ENCODE measurements at regions not wholly inside any gene's neighbourhood (a gene's known extent, or its start where the extent isn't known, plus 50 kb on each side); places are given as distances from the start of the nearest gene placed in this dataset.

DNA sequence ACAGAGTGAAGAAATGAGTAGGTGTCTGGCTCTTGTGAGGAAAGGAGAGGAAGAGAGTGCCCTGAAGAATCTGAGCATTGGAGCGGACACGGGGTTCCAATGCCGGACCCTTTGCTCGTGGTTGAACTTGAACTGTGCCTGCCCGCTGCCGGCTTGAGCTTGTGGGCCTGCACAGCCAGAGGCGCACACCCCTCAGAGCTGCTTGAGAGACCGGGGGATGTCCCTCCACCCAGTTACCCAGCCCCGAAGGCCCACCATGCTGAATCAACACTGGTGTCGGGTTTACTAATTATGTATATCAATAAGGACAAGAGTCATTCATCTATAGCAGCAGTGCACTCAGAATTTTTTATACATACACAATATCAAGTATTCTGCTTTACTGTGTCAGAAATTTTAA is 218.3 kb upstream of the CST7 start:
- no peaks in the 10 kb centered on the region for H3K9me3 ChIP-seq (ENCODE audit: control insufficient read depth, insufficient read depth, low read length)
- no peak for DNase-seq (ENCODE audit: low read depth, low spot score)
- H3K27ac ChIP-seq (ENCODE audit: low read length), result no peak overlapping the region
- no peak overlapping the region for H3K4me3 ChIP-seq (ENCODE audit: low read length)
- H3K36me3 ChIP-seq (ENCODE audit: control insufficient read depth, insufficient read depth, low read length), result no peaks in the 10 kb centered on the region
- no CpG with 5 or more reads among the region's 10 CpGs for WGBS (ENCODE audit: insufficient coverage, insufficient read length)
- no peaks in the 10 kb centered on the region; the same call in 1 of the 2 replicates for H3K27me3 ChIP-seq (ENCODE audit: control insufficient read depth, insufficient read depth, low read length)
- H3K4me1 ChIP-seq (ENCODE audit: control insufficient read depth, insufficient read depth, low read length), result peaks cover 2% of the 10 kb centered on the region; the same call in 1 of the 2 replicates

DNA sequence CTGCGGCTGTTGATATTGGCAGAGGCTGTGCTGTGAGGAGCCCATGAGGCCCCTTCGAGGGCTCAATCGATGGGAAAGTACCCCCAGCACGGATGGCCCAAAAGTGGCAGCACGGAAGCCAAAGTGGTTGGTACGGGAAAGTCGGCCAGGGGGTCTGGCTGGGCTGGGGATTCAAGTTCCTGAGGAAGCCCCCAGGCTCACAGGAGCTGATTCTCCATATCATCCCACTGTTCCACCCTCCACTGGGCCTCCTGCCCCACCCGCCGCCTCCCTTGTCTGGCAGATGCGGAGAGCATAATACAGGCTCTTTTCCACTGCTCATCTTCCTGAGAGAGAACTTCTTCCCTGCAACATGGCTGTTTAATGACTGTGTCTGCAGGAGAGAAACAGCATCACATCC is 217.8 kb upstream of the CST7 start:
- no CpG with 5 or more reads among the region's 10 CpGs for WGBS (ENCODE audit: insufficient coverage, insufficient read length)
- H3K4me3 ChIP-seq (ENCODE audit: low read length), result no peak overlapping the region
- DNase-seq (ENCODE audit: low read depth, low spot score), result no peak
- no peaks in the 10 kb centered on the region for H3K9me3 ChIP-seq (ENCODE audit: control insufficient read depth, insufficient read depth, low read length)
- H3K4me1 ChIP-seq (ENCODE audit: control insufficient read depth, insufficient read depth, low read length), result peaks cover 2% of the 10 kb centered on the region; the same call in 1 of the 2 replicates
- H3K27ac ChIP-seq (ENCODE audit: low read length), result no peak overlapping the region
- H3K36me3 ChIP-seq (ENCODE audit: control insufficient read depth, insufficient read depth, low read length), result no peaks in the 10 kb centered on the region
- no peaks in the 10 kb centered on the region; the same call in 1 of the 2 replicates for H3K27me3 ChIP-seq (ENCODE audit: control insufficient read depth, insufficient read depth, low read length)

DNA sequence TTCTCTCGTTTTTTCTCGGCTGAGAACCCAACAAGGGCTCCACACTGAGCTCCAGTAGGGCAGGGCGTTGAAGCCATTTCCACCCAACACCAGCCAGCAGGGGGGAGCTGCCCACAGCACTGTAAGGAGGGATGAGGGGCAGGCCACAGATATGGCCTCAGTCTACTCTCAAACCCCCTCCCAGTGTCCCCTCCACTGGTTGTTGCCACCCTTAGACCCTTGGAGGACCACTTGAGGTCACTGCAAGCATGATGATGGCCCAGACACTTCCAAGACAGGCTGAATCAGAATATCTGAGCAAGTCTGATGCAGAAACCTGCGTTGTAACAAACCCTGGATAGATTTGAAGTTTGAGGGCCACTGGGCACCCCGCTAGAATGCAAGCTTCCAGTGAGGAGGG is 217.0 kb upstream of the CST7 start:
- H3K4me1 ChIP-seq (ENCODE audit: control insufficient read depth, insufficient read depth, low read length), result peaks cover 2% of the 10 kb centered on the region; the same call in 1 of the 2 replicates
- no peak overlapping the region for H3K27ac ChIP-seq (ENCODE audit: low read length)
- no peak for DNase-seq (ENCODE audit: low read depth, low spot score)
- H3K4me3 ChIP-seq (ENCODE audit: low read length), result no peak overlapping the region
- H3K9me3 ChIP-seq (ENCODE audit: control insufficient read depth, insufficient read depth, low read length), result no peaks in the 10 kb centered on the region
- H3K27me3 ChIP-seq (ENCODE audit: control insufficient read depth, insufficient read depth, low read length), result no peaks in the 10 kb centered on the region; the same call in 1 of the 2 replicates
- no peaks in the 10 kb centered on the region for H3K36me3 ChIP-seq (ENCODE audit: control insufficient read depth, insufficient read depth, low read length)
- WGBS (ENCODE audit: insufficient coverage, insufficient read length), result no CpG with 5 or more reads among the region's 5 CpGs

DNA sequence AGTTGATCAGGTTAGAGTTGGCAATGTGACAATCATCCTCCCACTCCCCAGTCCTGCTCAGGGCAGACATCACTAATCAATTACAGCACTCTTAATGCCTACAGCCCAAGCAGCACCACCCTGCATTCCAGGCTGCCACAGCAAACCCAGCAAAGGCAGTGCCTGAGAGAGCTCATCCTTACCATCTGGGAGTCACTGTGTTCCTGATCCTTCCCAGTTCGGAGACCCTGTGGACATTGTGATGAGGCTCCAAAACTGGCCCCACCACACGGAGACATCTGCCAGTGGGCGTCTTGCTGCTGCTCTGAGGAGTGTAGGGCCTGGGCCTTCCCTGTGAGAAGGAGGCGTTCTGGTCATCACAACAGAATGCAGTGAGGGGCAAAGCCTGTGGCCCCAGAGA is 216.5 kb upstream of the CST7 start:
- no peaks in the 10 kb centered on the region for H3K9me3 ChIP-seq (ENCODE audit: control insufficient read depth, insufficient read depth, low read length)
- H3K36me3 ChIP-seq (ENCODE audit: control insufficient read depth, insufficient read depth, low read length), result no peaks in the 10 kb centered on the region
- DNase-seq (ENCODE audit: low read depth, low spot score), result no peak
- H3K27me3 ChIP-seq (ENCODE audit: control insufficient read depth, insufficient read depth, low read length), result no peaks in the 10 kb centered on the region; the same call in 1 of the 2 replicates
- H3K4me3 ChIP-seq (ENCODE audit: low read length), result no peak overlapping the region
- WGBS (ENCODE audit: insufficient coverage, insufficient read length), result no CpG with 5 or more reads among the region's 4 CpGs
- no peak overlapping the region for H3K27ac ChIP-seq (ENCODE audit: low read length)
- peaks cover 2% of the 10 kb centered on the region; the same call in 1 of the 2 replicates for H3K4me1 ChIP-seq (ENCODE audit: control insufficient read depth, insufficient read depth, low read length)

DNA sequence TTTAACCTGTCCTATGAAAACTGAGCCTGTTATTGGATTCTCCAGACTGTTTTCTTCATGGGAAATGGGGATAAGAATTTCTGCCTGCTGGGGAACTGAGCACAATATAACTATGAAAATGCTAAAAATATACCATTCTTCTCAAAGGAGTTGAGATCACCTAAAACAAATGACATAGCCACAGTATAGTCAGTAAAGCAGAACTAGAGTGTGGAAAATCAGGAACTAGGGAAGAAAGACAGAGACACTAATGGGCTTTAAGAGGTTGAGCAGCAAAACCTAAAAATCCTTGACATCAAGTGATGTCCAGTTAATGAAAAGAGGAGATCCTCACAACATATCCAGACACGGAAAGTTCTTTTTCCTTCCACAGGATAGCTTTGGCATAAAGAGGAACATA is 215.7 kb upstream of the CST7 start:
- Histone ChIP-seq H3K36me3 (ENCODE audit: control insufficient read depth, insufficient read depth, low read length) (no peaks in the 10 kb centered on the region), H3K9me3 (ENCODE audit: control insufficient read depth, insufficient read depth, low read length) (no peaks in the 10 kb centered on the region), H3K4me3 (ENCODE audit: low read length) (no peak overlapping the region), H3K27ac (ENCODE audit: low read length) (no peak overlapping the region), H3K27me3 (ENCODE audit: control insufficient read depth, insufficient read depth, low read length) (no peaks in the 10 kb centered on the region; the same call in 1 of the 2 replicates), H3K4me1 (ENCODE audit: control insufficient read depth, insufficient read depth, low read length) (peaks cover 2% of the 10 kb centered on the region)
- no peak for DNase-seq (ENCODE audit: low read depth, low spot score)
- WGBS (ENCODE audit: insufficient coverage, insufficient read length), result no CpG with 5 or more reads among the region's 1 CpG

DNA sequence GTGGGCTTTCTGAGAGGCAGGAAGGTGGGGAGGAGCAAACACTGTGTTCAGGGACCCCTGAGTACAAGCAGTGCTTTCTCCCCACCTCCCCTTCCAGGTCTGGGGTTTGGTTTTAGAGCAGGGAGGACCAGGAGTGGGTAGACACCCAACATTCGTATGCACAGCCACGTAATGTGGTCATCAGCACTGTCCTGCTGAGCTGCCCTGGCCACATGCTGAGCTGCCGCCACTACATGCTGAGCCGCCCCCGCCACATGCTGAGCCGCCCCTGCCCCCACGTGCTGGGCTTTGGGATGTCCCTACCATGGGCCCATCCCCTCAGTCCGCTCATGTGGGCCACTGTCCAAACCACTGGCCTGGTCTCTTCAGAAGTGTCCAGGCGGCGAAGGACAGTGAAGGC is 214.9 kb upstream of the CST7 start:
- Histone ChIP-seq H3K27ac (ENCODE audit: low read length) (no peak overlapping the region), H3K27me3 (ENCODE audit: control insufficient read depth, insufficient read depth, low read length) (no peaks in the 10 kb centered on the region; the same call in 1 of the 2 replicates), H3K4me1 (ENCODE audit: control insufficient read depth, insufficient read depth, low read length) (peaks cover 2% of the 10 kb centered on the region), H3K9me3 (ENCODE audit: control insufficient read depth, insufficient read depth, low read length) (no peaks in the 10 kb centered on the region), H3K36me3 (ENCODE audit: control insufficient read depth, insufficient read depth, low read length) (no peaks in the 10 kb centered on the region), H3K4me3 (ENCODE audit: low read length) (no peak overlapping the region)
- no peak for DNase-seq (ENCODE audit: low read depth, low spot score)
- no CpG with 5 or more reads among the region's 10 CpGs for WGBS (ENCODE audit: insufficient coverage, insufficient read length)

DNA sequence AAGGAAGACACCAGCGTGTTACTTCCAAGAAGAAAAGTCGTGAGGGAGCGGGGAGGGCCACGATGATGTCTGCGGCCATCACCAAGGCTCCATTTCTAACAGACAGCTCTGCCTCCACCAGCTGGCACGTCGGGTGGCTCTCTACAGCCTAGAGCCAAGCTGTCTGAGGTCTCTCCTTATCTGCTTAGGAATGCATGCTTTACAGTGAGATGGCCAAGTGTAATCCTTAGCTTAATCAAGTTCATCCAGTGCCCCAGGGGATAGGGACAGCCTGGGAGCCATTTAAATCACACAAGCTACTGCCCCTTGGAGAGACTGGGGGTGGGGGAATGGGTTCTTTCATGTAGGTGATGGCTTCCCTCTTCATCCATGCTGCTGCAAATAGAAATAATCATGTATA is 213.8 kb upstream of the CST7 start:
- Histone ChIP-seq H3K4me1 (ENCODE audit: control insufficient read depth, insufficient read depth, low read length) (peaks cover 2% of the 10 kb centered on the region), H3K4me3 (ENCODE audit: low read length) (no peak overlapping the region), H3K9me3 (ENCODE audit: control insufficient read depth, insufficient read depth, low read length) (no peaks in the 10 kb centered on the region), H3K27ac (ENCODE audit: low read length) (no peak overlapping the region), H3K27me3 (ENCODE audit: control insufficient read depth, insufficient read depth, low read length) (no peaks in the 10 kb centered on the region; the same call in 1 of the 2 replicates), H3K36me3 (ENCODE audit: control insufficient read depth, insufficient read depth, low read length) (no peaks in the 10 kb centered on the region)
- no CpG with 5 or more reads among the region's 7 CpGs for WGBS (ENCODE audit: insufficient coverage, insufficient read length)
- DNase-seq (ENCODE audit: low read depth, low spot score), result no peak

DNA sequence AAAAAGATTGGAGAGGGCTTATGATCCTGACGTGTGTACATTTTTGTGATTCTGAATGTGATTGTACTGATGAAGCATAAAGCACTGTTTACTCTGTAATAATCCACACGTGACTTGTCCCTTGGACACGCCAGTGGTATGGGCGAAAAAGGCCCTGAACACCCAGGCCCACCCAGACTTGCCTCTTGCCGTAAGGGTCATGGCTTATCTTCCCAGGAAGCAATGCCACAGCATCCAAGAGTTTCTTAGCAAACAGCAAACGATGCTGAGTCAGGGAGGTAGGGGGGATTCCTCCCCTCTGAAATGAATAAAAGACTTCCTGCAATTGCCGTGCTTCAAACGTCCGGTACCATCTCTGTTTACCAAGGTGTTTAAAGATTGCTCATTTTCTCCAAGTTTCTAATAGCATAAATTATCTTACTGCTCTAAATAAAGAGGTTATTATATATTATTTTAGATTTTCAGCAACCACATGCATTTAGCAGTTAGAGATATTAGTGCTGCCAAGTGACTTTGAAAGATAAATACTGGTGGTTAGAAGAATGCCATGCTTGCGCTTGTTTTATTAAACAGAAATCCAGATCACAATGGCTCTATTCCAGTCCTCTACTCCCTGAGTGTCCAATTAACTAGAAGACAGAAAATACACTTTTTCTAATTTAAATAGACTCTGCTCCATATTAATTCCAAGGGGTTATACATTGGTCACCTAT is 212.8 kb upstream of the CST7 start:
- no peaks in the 10 kb centered on the region for H3K36me3 ChIP-seq (ENCODE audit: control insufficient read depth, insufficient read depth, low read length)
- H3K9me3 ChIP-seq (ENCODE audit: control insufficient read depth, insufficient read depth, low read length), result no peaks in the 10 kb centered on the region
- H3K4me3 ChIP-seq (ENCODE audit: low read length), result no peak overlapping the region
- no peaks in the 10 kb centered on the region; the same call in 1 of the 2 replicates for H3K27me3 ChIP-seq (ENCODE audit: control insufficient read depth, insufficient read depth, low read length)
- WGBS (ENCODE audit: insufficient coverage, insufficient read length), result no CpG with 5 or more reads among the region's 10 CpGs
- H3K27ac ChIP-seq (ENCODE audit: low read length), result no peak overlapping the region
- no peak for DNase-seq (ENCODE audit: low read depth, low spot score)
- H3K4me1 ChIP-seq (ENCODE audit: control insufficient read depth, insufficient read depth, low read length), result peaks cover 2% of the 10 kb centered on the region

DNA sequence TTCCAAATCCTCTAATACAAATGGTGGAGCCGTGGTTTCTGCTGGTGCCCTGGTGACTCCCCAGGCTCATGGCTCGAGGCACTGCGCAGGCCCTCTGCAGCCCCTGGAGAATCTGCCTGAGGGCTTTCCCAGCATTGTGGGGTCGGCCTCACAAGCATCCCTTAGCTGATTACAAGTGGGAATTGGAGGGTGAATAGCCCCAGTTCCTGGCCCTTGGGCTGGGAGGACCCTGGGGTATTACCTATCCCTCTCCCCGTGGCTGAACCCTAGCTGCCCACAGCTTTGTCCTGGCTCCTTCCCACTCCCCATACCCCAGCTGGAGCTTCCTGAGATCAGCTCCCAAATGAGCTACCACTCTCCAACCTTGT is 212.2 kb upstream of the CST7 start:
- no peak overlapping the region for H3K4me3 ChIP-seq (ENCODE audit: low read length)
- no peaks in the 10 kb centered on the region for H3K36me3 ChIP-seq (ENCODE audit: control insufficient read depth, insufficient read depth, low read length)
- H3K9me3 ChIP-seq (ENCODE audit: control insufficient read depth, insufficient read depth, low read length), result no peaks in the 10 kb centered on the region
- no peak overlapping the region for H3K27ac ChIP-seq (ENCODE audit: low read length)
- DNase-seq (ENCODE audit: low read depth, low spot score), result no peak
- H3K4me1 ChIP-seq (ENCODE audit: control insufficient read depth, insufficient read depth, low read length), result peaks cover 2% of the 10 kb centered on the region
- no CpG with 5 or more reads among the region's 5 CpGs for WGBS (ENCODE audit: insufficient coverage, insufficient read length)
- H3K27me3 ChIP-seq (ENCODE audit: control insufficient read depth, insufficient read depth, low read length), result no peaks in the 10 kb centered on the region

DNA sequence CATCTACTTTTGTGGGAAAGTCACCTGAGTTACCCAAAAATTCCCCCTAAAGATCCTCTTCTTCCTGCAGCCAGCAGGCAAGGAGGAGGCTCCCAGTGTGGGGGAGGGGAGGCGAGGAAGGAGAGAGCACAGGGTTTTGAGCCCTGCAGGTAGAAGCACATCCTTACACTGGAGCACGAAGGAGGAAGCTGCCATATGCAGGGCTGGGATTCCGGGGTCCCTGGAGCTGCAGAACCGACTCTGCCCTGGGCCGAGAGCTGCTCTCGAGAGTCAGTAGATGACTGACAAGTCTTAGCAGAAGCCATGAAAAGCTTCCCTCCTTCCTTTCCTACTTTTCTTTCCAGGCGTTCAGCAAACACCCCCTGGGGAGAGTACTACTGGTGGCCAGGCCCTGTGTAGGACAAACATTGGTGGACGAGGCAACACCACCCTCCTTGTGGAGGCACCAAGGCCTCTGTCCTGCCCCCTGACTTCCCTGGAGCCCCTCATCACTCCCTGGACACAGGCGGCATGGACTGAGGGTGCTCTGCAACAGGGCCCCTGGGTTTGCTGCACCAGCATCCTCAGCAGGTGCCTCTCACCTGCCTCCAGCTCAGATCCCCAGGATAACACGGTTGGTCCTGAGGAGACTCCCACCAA is 211.7 kb upstream of the CST7 start:
- Histone ChIP-seq H3K9me3 (ENCODE audit: control insufficient read depth, insufficient read depth, low read length) (no peaks in the 10 kb centered on the region), H3K27me3 (ENCODE audit: control insufficient read depth, insufficient read depth, low read length) (no peaks in the 10 kb centered on the region), H3K36me3 (ENCODE audit: control insufficient read depth, insufficient read depth, low read length) (no peaks in the 10 kb centered on the region), H3K27ac (ENCODE audit: low read length) (no peak overlapping the region), H3K4me1 (ENCODE audit: control insufficient read depth, insufficient read depth, low read length) (peaks cover 2% of the 10 kb centered on the region), H3K4me3 (ENCODE audit: low read length) (no peak overlapping the region)
- WGBS (ENCODE audit: insufficient coverage, insufficient read length), result no CpG with 5 or more reads among the region's 10 CpGs
- no peak for DNase-seq (ENCODE audit: low read depth, low spot score)
